Brain microvascular endothelial cell (primary cell): ENCODE measurements at regions not wholly inside any gene's neighbourhood (a gene's known extent, or its start where the extent isn't known, plus 50 kb on each side); places are given as distances from the start of the nearest gene placed in this dataset.

Experiments
- DNase-seq: peaks from one replicate; pipeline ENCODE4 v3.0.0-alpha.2; 2020
- H3K27ac ChIP-seq: fragments of 250-450 bp; sonication (Bioruptor Pico); 2 replicates; pipeline ENCODE4 v1.5.1; 2020; ENCODE audit warnings: mild to moderate bottlenecking, moderate library complexity
- H3K27me3 ChIP-seq: fragments of 250-450 bp; sonication (Bioruptor Pico); replicated peaks from 2 replicates; pipeline ENCODE4 v1.5.1; 2020; ENCODE audit warnings: mild to moderate bottlenecking
- H3K36me3 ChIP-seq: fragments of 250-450 bp; sonication (Bioruptor Pico); replicated peaks from 2 replicates; pipeline ENCODE4 v1.5.1; 2020; ENCODE audit warnings: mild to moderate bottlenecking
- H3K4me3 ChIP-seq: 2 replicates; pipeline ENCODE4 v1.5.1; 2011; ENCODE audit warnings: low read depth, mild to moderate bottlenecking, control low read depth, low read length, moderate library complexity
- CTCF ChIP-seq: IDR thresholded peaks from 2 replicates; pipeline ENCODE4 v1.5.1; 2011; ENCODE audit warnings: low read depth, mild to moderate bottlenecking, moderate library complexity, low read length, control low read depth, inconsistent platforms; ENCODE audit errors: missing control alignments
- in situ Hi-C: cut with HindIII; loops from 2 replicates; pipeline ENCODE4 v1.10.0; 2017; ENCODE audit warnings: low sequenced_read_pairs, low pct_ligation_motif_present

- in situ Hi-C loops = no loop called here
- no peak for TF ChIP-seq CTCF
Observed at GRCh38 chr1:71200503-71200902, 119.7 kb upstream of the ZRANB2 start.

GRCh38 chr1:71196685-71197084 lies 115.8 kb upstream of the ZRANB2 start:
- H3K4me3 ChIP-seq = no peak overlapping the region
- TF ChIP-seq CTCF = no peak
- in situ Hi-C loops = no loop called here
- no peaks in the 10 kb centered on the region for H3K36me3 ChIP-seq
- H3K27ac ChIP-seq = no peak overlapping the region
- DNase-seq = peak; percentile 3
- no peaks in the 10 kb centered on the region for H3K27me3 ChIP-seq

More at GRCh38 chr1:71200503-71200902, 119.7 kb upstream of the ZRANB2 start:
- H3K27me3 ChIP-seq = no peaks in the 10 kb centered on the region
- H3K36me3 ChIP-seq = no peaks in the 10 kb centered on the region
- DNase-seq = no peak
- H3K4me3 ChIP-seq = no peak overlapping the region
- no peak overlapping the region for H3K27ac ChIP-seq

DNA sequence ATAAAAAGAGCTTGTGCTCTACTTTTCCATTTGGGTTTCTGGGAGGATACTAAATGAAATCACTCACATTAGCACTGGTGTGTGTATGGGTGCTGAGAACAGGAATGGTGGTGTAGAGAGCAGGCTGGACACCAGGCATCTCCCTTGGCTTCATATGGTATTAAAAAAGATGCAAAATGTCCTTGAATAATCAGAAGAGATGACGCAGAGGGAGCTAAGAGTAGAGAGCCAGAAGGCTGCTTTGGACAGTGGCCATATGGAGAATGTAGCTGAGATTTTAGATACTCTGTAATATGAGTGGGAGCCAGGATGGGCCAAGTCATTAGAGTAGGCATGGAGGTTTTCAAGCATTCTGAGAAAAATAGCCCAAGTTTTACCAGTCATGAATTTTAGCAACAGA lies 112.3 kb upstream of the ZRANB2 start:
- Histone ChIP-seq H3K27me3 (no peaks in the 10 kb centered on the region), H3K4me3 (no peak overlapping the region), H3K27ac (no peak overlapping the region), H3K36me3 (no peaks in the 10 kb centered on the region)
- no peak for DNase-seq
- no peak for TF ChIP-seq CTCF
- in situ Hi-C loops = no loop called here

GRCh38 chr1:71191520-71191919 lies 110.7 kb upstream of the ZRANB2 start:
- no peaks in the 10 kb centered on the region for H3K36me3 ChIP-seq
- in situ Hi-C loops = no loop called here
- H3K4me3 ChIP-seq = no peak overlapping the region
- no peaks in the 10 kb centered on the region for H3K27me3 ChIP-seq
- H3K27ac ChIP-seq = no peak overlapping the region
- no peak for DNase-seq
- no peak for TF ChIP-seq CTCF

- Histone ChIP-seq H3K4me3 (no peak overlapping the region), H3K27ac (no peak overlapping the region), H3K27me3 (no peaks in the 10 kb centered on the region), H3K36me3 (no peaks in the 10 kb centered on the region)
- TF ChIP-seq CTCF = no peak
- no peak for DNase-seq
- in situ Hi-C loops = no loop called here
Observed at GRCh38 chr1:71190843-71191242, 110.0 kb upstream of the ZRANB2 start.

GRCh38 chr1:71184410-71184809 lies 103.6 kb upstream of the ZRANB2 start:
- no peaks in the 10 kb centered on the region for H3K36me3 ChIP-seq
- no peak for TF ChIP-seq CTCF
- no peak overlapping the region for H3K4me3 ChIP-seq
- in situ Hi-C loops = no loop called here
- DNase-seq = no peak
- H3K27me3 ChIP-seq = no peaks in the 10 kb centered on the region
- H3K27ac ChIP-seq = no peak overlapping the region
